GM21619 (cell line): ENCODE measurements at regions not wholly inside any gene's neighbourhood (a gene's known extent, or its start where the extent isn't known, plus 50 kb on each side); places are given as distances from the start of the nearest gene placed in this dataset.

Source experiments
- ATAC-seq: cut with Tn5 transposase; IDR thresholded peaks from one replicate; pipeline ENCODE4 v1.9.1; 2021; ENCODE audit not compliant: unreplicated experiment

DNA sequence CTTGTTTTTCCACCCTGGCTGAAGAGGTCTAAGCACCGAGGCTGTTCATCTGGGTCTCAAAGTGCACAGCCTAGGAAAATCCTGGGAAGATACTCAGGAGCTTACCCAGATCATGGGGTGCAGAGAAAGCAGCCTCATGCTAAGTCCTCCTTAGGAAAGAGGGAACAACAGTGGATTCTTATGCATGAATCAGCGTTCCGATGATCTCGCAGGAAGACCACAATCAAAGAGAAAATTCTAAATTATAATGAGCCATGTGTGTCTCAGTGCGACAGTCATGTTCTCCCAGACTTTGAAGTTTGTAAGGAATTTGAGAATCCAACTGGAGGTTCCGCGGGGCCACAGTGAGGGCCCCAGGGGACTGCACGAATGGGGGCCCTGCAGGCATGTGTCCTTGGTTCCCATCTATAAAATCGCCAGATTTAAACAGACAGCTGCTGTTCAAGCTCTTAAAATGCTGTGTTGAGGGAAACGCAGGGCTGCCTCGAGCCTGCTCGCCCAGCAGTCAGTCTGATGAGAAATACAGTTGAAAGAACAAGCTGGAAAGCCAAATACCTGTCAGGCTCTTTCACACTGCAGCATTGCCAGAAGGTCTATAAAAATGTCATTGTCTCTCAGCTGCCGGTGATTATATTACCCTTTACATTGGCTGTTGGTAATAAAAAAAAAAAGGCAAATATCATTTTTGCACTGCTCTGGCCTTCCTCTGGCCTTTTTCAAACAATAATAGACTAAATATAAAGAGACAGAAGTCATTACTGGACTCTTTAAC, 152.1 kb downstream of the PMP22 start:
- no peak for ATAC-seq

DNA sequence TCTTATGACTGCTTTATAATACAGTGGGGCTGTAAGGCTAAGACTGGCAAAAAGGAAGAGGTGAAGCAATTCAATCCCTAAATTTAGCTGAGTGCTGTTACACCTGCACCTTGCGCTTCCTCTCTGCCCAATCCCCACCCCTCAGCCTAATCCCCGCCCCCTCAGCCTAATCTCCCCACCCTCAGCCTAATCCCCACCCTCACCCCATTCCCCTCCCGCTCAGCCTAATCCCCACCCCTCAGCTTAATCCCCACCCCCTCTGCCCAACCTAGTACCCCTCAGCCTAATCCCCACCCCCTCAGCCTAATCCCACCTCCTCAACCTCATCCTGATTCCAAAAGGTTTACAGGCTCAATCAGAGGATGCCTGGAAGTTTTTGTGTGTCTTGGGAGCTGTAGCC, 155.5 kb downstream of the PMP22 start:
- ATAC-seq: no peak

DNA sequence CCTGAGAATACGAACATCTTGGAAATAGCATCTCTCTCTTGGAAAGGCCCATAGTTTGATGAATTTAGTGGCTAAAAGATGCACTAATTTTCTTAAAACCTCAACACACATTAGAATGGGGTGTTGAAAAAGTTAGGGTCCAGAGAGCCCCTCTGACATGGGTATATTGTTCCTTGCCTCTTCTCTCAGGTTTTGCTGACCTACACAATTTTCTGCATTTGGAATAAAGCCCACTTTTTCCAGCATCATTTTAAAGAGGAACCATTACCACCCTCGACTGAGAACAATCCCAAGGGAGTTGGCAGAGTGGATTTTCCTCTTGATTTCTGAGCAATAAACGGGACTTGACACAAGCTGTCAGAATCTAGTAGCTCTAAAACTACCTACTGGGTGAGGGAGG, 156.1 kb downstream of the PMP22 start:
- no peak for ATAC-seq

DNA sequence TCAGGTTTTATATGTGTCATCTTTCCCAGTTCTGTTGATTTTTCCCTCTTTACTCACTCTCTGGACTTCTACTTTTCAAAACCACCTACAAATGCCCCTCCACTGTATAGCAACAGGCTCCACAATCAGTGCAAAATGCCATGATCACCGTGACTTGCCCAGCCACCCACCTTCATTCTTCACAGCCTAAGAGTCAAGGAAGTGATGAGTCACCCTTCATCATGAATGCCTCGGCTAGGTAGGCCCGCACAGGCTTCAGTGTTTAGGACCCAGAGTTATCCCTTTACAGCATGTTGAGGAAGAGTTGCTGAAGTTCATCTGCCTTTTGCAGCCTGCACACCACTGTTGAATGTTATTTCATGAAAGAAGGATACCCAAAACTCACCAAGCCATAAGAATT, 158.6 kb downstream of the PMP22 start:
- ATAC-seq: no peak

DNA sequence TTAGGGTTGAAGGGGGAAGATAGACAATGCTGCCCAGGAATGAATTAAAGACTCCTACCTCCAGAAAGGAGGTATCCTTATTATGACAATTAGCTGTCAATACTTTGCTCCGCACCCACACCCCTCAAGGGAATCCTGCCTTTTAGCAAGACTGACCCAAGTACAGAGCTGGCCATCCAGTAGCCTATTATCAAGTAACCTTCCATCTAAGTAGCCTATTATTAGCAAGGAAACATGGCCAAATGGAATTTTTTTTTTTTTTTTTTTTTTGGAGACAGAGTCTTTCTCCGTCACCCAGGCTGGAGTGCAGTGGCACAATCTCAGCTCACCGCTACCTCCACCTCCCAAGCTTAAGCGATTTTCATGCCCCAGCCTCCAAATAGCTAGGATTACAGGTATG, 161.3 kb downstream of the PMP22 start:
- no peak for ATAC-seq

DNA sequence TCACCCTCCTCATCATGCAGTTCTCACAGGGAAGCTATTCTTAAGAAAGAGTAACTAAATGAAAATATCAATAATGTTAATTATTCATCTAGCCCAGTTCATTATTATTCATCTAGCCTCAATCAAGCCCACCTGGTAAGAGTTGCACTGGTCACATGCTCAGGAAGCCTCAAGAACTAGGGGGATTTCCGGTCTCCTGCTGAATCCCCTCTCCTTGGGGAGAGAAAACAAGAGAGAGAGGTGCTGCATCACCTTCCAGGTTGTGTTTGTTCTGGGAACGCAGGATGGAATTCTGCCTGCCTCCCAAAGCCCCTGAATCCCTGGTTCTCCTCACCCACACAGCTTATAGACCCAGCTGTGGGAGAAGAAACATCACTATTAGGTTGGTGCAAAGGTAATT, 164.0 kb downstream of the PMP22 start:
- ATAC-seq: no peak

DNA sequence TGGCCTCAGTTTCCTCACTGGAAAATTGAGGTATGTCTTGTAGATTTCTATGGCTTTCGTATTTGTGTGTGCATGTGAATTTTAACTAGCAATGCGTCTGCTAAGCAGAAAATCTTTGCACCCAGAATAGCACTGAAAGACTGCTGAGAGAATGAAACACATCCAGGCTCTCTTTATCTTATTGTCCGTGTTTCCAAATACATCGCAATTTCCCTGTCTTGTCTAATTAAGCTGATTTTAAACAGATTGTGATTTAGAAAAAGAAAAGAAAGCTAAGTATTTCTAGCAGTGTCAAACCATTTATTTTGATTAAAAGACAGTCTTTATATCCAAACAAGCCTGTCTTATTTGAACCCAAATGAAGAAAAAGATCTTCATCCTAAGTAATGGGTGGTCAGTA, 168.6 kb downstream of the PMP22 start:
- no peak for ATAC-seq

DNA sequence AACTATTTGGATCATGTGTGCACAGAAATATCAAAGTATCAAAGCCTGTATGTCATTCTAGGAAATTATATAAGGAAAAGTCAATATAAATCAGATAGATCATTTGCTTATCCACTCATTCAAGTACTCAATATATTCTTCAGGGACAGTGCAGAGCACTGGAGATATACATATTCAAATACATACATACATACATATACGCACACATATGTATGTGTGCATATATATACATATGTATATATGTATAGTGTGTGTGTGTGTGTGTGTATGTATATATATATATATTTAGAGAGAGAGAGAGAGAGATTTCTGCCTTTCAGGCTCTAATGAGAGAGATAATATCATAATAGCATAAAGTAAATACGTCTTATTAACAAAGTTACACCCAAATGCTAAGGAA, 169.2 kb downstream of the PMP22 start:
- no peak for ATAC-seq

DNA sequence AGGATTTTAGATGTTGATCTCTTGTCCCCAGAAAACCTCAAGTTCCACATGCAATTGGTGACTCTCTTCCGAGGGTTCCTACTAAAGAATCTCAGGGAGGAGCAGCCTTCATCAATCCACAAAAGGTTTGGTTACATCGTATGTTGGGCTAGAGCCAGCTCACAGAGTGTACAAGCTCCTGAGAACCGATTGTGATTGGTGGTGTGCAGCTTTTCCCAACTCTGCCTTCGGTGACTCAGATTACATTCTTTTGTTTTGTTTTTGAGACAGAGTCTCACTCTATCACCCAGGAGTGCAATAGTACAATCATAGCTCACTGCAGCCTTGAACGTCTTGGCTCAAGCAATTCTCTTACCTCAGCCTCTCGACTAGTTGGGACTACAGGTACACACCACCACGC, 172.4 kb downstream of the PMP22 start:
- ATAC-seq: no peak

DNA sequence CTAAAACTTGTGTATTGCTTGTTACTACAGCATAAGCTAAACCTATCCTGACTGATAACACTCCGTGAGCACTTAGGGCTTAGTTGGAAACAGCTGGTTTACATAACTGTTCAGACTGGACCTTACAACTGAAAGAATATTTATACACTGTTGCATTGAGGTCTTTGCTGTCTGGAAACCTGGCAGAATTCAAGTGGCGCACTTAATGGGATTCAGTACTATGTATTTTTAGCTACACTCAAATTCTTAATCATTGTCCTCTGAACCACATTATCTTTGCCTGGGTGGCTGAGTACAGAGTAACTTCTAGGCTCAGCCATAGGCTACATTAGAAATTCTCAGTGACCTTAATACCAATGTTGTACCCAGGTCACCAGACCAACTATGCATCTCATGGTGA, 172.9 kb downstream of the PMP22 start:
- no peak for ATAC-seq

DNA sequence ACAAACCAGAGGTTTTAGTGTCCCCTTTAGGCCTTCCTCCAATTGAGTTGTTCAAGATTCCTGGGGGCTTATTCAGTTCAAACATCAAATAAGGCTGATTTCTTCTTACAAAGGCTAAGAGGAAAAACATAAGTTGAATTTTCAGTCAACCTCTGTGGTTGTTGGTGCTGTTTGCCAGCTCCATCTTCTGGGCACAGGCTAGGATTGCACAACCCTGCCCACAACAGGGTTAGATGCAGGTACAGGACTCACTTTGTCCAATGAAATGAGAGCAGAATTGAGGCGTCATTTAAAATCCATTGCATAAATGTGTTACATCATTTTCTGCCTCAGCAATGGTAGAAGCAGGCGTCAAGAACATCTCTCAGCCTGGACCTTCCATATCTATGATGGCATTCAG, 173.3 kb downstream of the PMP22 start:
- ATAC-seq: no peak

DNA sequence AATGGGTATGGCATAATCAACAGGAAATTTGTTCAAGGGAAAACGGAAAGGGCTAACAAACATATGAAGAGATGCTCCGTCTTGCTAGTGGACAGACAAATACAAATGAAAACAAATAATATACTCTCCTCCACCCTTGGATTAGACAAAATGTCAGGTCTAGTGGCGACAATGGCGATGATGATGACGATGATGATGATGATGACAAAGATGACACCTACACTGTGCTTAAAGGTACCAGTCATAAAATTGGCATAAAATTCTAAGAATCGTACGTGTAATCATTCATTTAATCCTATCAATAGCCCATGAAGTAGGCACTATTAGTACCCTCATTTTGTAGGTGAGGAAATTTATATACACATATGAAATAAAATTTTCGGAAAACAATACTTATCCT, 174.6 kb downstream of the PMP22 start:
- no peak for ATAC-seq

DNA sequence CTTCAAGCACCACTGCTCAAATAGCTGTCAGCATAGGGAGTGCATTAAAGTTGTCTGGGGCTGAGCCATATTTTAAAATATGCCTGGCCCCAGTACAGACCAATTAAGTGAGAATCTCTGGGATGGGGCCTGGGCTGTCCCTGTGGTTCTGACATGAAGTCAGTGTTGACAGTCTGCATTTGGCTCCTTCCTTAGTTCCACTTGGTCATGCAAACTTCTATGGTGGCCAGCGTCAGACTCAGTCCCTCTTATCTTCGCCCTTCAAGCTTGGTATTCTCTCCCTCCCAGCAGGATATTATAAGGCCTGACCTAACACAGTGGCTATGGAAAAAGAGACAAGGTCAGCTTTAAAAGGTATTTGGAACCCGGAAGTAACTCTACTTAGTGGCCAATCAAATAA, 177.2 kb downstream of the PMP22 start:
- no peak for ATAC-seq

DNA sequence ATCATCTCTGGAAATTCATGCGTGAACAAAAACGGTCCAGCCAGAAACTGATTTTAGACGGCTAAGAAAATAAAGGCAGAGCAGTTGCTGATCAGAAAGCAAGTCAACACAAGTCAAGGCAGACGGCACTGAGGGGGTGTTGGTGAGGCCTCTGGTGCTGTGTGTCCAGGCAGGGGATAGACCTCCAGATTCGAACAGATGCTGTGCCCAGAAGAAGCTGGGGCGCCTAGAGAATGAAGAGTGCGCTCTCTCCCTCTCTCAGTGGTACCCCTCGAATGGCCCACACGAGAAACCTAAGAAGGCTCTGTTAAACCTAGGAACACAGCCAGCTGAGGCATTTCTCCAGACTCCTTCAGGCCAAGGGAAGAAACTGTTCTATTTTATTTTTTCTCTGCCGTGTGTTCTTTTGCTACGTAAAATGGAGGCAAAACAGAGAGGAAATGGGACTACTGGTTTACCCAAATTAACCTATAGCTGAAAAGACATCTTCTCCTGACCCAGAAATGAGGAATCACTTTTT, 178.3 kb downstream of the PMP22 start:
- ATAC-seq: no peak

DNA sequence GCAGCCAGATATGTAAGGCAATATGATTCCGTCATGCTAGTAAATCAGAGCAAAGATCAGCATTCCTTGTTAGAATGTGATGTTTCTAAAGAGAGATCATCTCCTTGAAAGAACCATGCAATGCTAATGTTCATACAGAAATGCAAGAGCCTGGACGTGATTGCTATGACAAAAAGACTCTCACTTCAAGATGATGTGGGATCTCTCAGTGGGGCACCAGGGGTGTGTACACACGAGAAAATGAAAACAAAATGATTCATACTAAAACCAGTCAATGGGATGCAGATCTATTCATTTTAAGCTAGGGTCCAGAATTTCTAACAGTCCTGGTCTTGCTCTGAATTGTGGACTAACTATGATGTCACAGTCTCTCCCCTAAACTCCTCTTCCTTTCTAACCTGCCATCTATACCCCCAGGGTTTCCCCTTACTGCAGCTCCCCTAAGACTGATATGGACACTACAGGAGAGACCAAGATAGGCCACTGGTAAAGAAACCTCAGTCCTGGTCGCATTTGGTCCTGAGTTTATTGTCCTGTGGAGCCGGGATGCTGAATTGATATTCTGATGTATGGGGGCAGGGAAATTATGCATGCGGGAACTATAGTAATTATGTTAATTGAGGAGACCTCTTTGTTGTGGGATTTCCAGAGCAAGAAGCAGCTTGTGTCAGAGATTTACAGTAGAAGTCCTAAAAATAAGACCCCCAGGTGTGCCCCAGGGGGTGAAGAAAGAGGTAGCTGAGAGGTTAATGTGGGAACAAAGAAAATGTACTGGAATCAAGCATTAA, 179.0 kb downstream of the PMP22 start:
- ATAC-seq: no peak

DNA sequence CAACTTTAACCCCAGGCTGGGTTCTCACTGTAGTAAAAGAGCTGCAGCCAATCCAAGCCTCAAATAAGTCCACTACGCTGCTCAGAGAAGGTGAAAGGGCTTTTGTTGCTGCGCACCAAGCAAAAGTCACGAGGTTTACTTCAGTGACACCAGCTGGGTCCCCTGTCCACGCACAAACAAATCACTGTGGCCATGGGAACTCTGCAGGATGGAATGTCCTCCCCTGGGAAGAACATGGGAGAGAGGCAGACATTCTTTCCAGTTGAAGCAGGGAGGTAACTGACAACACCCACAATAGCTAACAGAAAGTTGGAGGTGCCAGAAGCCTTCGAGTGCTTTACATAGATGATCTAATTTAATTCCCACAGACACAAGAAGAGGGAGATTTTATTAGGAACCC, 181.9 kb downstream of the PMP22 start:
- ATAC-seq: no peak

DNA sequence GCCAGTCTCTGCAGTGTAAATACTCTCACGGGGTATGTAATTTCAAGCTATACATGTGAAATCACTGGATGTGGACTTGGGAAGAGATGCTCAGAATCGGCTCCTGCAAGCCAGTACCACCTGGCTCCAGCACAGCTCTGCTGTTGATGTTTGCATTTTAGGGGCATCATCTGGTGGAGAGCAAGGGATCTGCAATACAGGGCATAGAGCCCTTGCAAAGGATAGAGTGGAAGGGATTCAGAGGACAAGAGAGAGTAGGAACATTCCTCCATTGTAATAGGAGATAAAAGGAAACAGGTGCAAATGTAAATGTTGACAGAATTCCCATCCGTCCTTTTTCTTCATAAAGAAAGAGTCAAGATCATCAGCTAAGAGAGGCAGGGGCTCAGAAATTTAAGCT, 184.1 kb downstream of the PMP22 start:
- no peak for ATAC-seq

DNA sequence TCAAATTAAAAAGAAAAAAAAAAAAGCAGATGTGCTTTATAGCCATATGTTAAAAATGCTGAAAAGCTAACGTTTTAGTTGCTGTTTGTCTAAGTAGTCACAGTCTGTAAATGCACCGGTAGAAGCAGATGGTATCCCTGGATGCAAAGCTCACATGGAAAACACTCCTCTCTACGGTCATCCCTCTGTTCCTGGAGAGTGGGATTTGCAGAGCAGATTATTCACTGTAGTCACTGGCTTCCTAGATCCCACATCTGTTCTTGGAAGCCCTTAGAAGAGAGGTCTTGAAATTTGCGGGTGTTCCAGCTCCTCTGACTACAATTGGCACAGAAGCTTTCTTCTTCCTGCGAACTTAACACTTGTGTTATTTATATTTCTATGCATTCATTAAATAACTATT, 186.6 kb downstream of the PMP22 start:
- ATAC-seq: no peak

DNA sequence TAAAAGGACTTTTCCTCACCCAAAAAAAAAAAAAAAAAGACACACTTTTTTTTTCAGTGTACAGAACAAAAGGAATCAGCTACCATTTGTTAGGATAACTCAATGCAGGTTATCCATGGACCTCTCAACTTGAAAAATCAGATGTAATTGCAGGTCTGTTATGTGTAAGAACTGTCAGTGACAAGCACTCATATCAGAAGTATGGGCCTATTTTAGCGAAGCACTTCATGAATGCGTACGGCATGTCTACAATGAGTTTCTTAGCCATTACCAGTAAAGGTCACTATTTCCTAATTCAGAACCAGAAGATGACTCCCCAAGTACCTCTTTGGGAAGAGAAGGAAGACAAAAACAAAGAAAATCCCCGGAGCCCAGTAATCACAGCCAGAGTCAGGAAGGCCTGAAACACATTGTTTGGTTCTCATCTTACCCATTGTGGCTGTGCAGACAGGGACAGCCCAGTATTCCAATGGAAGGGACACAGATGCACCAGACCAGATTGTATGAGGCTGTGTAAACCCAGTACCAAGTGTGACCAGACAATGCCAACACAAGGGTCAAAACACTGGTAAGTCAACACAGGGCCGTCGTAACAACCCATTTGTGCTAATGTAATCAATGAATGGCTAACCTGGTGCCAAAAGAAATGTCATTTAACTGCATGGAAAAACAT, 188.0 kb downstream of the PMP22 start:
- ATAC-seq: no peak

DNA sequence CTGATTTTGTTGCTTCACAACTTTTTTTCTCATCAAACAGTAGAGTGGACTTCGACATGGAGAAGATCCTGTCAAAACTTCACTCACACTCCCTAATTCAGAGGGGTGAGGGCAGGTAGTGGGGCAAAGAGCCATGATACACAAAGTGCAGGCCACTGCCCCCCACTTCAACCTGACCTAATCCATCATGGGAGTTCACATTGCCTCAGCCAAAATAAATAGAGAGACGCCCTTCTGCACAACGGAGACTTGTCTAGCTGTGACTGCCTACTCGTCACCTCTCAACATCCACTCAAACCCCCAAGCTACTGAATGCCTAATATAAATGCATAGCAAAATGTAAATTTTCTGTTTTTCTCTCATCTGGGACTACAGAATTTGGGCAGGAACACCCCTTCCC, 213.2 kb downstream of the PMP22 start:
- no peak for ATAC-seq

DNA sequence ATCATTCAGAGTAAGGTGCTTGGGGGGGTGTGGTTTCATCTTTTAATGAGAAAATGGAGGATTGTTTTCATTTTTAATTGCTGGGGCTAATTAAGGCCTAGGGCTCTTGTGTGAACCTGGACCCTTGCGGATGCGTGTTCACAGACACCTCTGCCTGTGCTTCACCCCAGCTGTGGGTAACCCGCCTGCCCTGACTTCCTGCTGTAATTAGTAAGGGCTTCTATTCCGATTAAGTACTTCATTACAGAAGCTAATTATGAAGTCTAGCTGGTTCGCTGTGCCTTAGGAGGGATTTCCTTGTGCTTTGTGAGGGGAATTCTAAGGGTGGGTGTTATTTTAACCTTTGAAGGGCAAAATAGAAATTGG, 215.3 kb downstream of the PMP22 start:
- ATAC-seq: no peak
